M059J (cell line): ENCODE measurements at regions not wholly inside any gene's neighbourhood (a gene's known extent, or its start where the extent isn't known, plus 50 kb on each side); places are given as distances from the start of the nearest gene placed in this dataset.

ENCODE experiments used
- DNase-seq: peaks from one replicate; pipeline ENCODE4 v3.0.0-alpha.2; 2012; ENCODE audit warnings: low read depth

GRCh38 chr1:18535391-18536210 is 54.9 kb downstream of the KLHDC7A start:
- no peak for DNase-seq

GRCh38 chr1:18536356-18536755 is 55.6 kb downstream of the KLHDC7A start:
- DNase-seq, result no peak

- no peak for DNase-seq
Measured at GRCh38 chr1:18536915-18537314, 56.2 kb downstream of the KLHDC7A start.

GRCh38 chr1:18537386-18538306 is 56.9 kb downstream of the KLHDC7A start:
- no peak for DNase-seq

GRCh38 chr1:18539171-18539570 is 58.4 kb downstream of the KLHDC7A start:
- DNase-seq, result peak; percentile 9

- DNase-seq, result no peak
Measured at GRCh38 chr1:18540136-18540765, 59.5 kb downstream of the KLHDC7A start.

GRCh38 chr1:18541046-18541795 is 60.5 kb downstream of the KLHDC7A start:
- no peak for DNase-seq

GRCh38 chr1:18542351-18542750 is 61.6 kb downstream of the KLHDC7A start:
- DNase-seq, result no peak

- no peak for DNase-seq
Measured at GRCh38 chr1:18546026-18546425, 65.3 kb downstream of the KLHDC7A start.

GRCh38 chr1:18547460-18547859 is 66.7 kb downstream of the KLHDC7A start:
- DNase-seq, result no peak

- DNase-seq, result no peak
Measured at GRCh38 chr1:18548643-18549042, 67.9 kb downstream of the KLHDC7A start.

- no peak for DNase-seq
Measured at GRCh38 chr1:18549106-18549505, 68.4 kb downstream of the KLHDC7A start.

GRCh38 chr1:18549906-18550305 is 69.2 kb downstream of the KLHDC7A start:
- no peak for DNase-seq

GRCh38 chr1:18552631-18553030 is 71.9 kb downstream of the KLHDC7A start:
- no peak for DNase-seq

- no peak for DNase-seq
Measured at GRCh38 chr1:18553388-18553787, 72.7 kb downstream of the KLHDC7A start.

GRCh38 chr1:18554099-18554498 is 73.4 kb downstream of the KLHDC7A start:
- no peak for DNase-seq

GRCh38 chr1:18554597-18554996 is 73.9 kb downstream of the KLHDC7A start:
- DNase-seq, result no peak

- DNase-seq, result no peak
Measured at GRCh38 chr1:18555036-18555435, 74.3 kb downstream of the KLHDC7A start.

GRCh38 chr1:18556364-18556763 is 74.3 kb upstream of the PAX7 start:
- DNase-seq, result peak; percentile 41

GRCh38 chr1:18557621-18558465 is 72.8 kb upstream of the PAX7 start:
- DNase-seq, result peak; percentile 11

GRCh38 chr1:18560692-18561091 is 70.0 kb upstream of the PAX7 start:
- no peak for DNase-seq
